HG03139 (cell line): ENCODE measurements at regions not wholly inside any gene's neighbourhood (a gene's known extent, or its start where the extent isn't known, plus 50 kb on each side); places are given as distances from the start of the nearest gene placed in this dataset.

Source experiments
- ATAC-seq: cut with Tn5 transposase; IDR thresholded peaks from one replicate; pipeline ENCODE4 v1.9.1; 2021; ENCODE audit not compliant: unreplicated experiment

DNA sequence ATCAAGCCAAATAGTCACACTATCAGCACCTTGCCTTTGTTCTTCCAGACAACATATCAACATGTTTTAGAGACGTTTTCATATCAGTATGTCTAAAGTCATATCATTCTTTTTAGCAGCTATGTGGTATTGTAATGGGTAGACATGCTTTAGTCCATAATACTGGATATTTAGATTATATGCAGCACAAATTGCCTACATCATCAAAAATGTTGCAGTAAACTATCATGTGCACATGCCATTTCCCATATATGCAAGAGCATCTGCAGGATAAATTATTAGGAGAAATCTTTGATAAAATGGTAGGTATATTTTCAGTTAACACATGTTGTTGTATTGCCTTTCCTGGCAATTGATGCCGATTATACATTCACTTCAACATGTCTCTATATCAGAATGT, 636.5 kb downstream of the XIRP2 start:
- ATAC-seq: no peak

- ATAC-seq: no peak
Observed at GRCh38 chr2:167510071-167510759, 621.9 kb downstream of the XIRP2 start.

DNA sequence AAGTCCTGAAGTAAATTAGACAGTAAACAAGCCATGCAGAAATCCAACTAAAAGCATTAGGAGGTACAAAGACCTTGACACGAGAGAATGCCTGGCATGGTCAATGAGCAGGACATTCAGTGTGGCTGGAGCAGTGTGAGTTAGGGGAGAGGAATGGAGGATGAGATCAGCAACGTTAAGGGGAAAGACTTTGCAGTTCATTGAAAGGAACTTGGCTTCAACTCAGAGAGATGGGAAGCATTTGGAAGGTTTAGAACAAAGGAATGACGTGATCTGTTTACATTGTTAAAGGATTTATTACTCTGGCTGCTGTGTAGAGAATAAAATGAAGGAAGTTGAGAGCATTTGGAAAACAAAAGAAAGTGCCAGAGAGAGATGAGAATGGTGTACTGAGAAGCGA, 621.3 kb downstream of the XIRP2 start:
- no peak for ATAC-seq

GRCh38 chr2:167508709-167509108, 620.4 kb downstream of the XIRP2 start:
- ATAC-seq: no peak

GRCh38 chr2:167506395-167506794, 618.1 kb downstream of the XIRP2 start:
- no peak for ATAC-seq

DNA sequence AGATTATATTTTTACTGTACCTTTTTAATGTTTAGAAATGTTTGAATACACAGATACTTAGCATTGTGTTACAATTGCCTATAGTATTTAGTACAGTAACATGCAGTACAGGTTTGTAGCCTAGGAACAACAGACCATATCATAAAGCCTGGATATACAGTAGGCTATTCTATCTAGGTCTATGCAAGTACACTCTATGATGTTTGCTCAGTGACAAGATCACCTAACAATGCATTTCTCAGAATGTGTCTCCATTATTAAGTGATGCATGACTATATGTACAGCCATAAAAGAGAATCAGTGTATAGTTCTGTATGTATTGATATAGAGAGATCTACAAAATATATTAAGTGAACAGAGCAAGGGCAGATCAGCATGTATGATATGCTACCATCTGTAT, 616.4 kb downstream of the XIRP2 start:
- no peak for ATAC-seq

GRCh38 chr2:167504061-167504460, 615.8 kb downstream of the XIRP2 start:
- ATAC-seq: no peak

DNA sequence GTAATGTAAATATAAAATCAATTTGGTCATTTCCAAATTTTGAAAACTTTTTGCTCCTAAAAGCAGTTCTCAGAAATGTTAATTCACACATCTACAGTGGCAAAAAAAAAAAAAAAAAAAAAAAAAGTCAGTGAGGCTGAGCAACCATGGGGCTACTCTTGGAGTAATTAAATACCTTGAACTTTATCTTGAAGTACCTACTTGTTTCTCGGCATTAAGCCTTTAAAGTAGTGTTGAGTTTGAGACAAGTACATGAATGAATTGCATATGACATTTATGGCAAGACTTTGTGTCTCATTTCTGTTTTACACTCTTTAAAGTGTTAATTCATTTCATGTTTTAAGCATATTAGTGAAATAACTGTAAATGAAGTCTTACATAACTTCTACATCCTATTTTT, 613.3 kb downstream of the XIRP2 start:
- ATAC-seq: no peak

GRCh38 chr2:167493862-167494261, 605.6 kb downstream of the XIRP2 start:
- ATAC-seq: no peak

GRCh38 chr2:167492486-167492885, 604.2 kb downstream of the XIRP2 start:
- no peak for ATAC-seq

DNA sequence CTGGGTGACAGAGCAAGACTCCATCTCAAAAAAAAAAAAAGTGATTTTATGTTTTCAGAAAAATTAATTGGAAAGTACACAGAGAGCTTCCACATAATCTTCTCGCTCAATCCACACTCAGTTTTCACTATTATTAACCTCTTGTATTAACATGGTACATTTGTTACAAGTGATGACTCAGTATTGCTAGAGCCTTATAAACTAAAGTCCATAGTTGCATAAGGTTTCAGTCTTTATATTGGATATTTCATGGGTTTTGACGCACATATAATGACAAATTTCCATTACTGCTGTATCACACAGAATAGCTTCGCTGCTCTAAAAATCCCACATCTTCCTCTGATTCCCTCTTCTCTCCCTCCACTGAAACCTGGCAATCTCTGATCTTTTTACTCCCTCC, 603.5 kb downstream of the XIRP2 start:
- no peak for ATAC-seq

GRCh38 chr2:167490455-167490854, 602.2 kb downstream of the XIRP2 start:
- no peak for ATAC-seq

- no peak for ATAC-seq
Observed at GRCh38 chr2:167489325-167489724, 601.0 kb downstream of the XIRP2 start.

DNA sequence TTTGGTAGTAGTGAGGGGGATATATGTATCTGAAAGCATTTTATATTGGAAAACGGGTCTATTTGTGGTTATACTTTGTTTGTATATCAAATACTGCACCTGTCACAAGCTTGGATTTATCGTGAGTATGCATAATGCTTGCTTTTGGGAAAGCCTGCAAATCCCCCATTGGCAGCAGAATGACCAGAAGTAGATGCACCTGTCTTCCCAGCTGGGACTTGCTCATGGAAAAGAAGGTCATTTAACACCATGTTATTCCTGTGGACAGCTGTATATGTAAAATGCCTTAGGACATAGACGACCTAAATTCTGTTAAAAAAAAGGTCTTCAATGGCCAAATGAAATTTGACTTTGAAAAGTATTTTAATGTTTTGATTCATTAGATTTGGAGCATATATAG, 599.4 kb downstream of the XIRP2 start:
- ATAC-seq: no peak

- ATAC-seq: no peak
Observed at GRCh38 chr2:167484875-167485274, 596.6 kb downstream of the XIRP2 start.

GRCh38 chr2:167480986-167481309, 592.7 kb downstream of the XIRP2 start:
- ATAC-seq: no peak

DNA sequence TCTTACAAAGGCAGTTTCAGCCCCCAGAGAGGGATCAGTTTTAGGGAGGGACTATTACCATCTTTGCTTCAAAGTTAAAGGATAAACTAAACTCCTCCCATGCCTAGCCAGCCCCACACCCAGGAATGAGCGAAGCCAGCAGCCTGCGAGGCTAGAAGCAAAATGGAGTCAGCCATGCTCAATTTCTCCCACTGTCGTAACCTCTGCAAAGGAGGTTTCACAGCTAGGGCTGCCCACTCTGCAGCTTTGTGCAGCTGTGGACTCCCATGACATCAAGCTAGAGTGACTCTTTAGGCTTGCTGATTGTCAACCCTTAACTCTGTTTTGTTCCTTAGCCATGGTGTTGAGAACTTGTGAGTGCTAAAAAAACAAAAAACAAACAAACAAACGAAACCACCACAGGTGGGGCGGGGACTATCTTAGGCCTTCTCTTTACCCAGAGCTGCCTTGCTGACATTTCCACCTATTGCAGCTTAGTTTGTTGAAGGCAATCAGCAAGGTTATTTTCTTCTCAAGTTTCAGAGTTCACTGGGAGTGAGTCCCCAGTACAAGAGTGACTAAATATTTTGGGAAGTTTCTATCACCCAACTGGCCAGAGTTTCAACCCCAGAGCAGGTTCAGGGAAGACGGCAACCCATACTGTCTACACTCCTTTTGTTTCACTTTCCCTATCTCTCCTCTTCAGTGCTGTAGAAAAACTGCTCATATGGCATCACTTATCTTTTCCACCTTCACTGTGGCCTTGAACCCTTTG, 592.1 kb downstream of the XIRP2 start:
- ATAC-seq: no peak

- no peak for ATAC-seq
Observed at GRCh38 chr2:167478196-167478595, 589.9 kb downstream of the XIRP2 start.

GRCh38 chr2:167475791-167476190, 587.5 kb downstream of the XIRP2 start:
- no peak for ATAC-seq

DNA sequence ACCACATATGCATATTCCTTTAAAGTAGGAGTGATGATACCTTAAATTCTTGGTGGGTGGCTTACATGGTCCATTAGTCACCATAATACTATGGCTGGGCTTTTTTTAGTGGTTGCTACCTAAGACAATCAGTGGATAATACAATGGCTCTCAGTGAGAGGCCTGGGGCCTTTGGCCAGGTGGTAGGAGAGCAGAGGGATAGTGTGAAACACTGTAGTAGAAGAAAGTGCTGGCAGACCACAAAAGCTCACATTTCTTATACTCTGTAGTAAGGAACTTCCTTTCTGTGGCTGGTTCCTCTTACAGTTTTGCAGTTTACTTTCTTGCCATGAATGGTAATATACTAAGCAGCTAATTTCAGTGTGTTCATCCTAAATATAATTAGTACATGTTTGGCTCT, 583.5 kb downstream of the XIRP2 start:
- ATAC-seq: no peak

DNA sequence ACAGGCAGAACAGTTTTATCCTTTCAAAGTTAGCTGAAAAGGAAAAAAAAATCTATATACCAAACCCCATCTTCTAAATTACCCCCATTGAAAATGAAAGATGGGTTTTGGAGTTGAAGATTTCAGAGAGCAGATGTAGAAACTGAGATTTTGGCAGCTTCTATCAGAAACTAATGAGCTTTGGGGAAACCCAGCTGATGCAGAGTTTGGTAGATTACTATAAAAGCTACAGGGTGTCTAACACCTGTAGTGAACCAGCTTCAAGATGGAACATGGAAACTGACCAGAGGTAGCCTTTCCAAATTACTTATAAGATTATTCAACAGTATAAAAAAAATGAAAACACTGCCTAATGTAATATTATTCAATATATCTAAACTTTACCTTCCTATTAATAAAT, 583.1 kb downstream of the XIRP2 start:
- ATAC-seq: no peak

DNA sequence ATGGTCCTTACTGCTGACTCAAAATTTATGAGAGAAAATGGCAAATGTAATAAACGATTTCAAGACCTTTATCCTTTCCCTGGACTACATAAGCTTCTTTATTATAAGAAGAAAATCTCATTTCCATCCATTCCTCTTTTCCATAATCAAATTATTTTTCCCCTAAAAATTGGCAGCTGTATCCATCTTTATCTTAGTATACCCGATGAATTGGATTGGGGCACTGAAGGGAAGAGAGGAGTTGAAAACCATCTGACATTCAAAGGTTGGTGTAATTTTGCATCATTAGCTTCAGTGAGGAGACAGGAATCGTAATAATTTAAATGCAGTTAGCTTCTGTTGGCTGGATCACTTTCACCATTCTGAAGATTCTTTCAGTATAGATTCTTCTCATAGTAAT, 574.1 kb downstream of the XIRP2 start:
- ATAC-seq: no peak

DNA sequence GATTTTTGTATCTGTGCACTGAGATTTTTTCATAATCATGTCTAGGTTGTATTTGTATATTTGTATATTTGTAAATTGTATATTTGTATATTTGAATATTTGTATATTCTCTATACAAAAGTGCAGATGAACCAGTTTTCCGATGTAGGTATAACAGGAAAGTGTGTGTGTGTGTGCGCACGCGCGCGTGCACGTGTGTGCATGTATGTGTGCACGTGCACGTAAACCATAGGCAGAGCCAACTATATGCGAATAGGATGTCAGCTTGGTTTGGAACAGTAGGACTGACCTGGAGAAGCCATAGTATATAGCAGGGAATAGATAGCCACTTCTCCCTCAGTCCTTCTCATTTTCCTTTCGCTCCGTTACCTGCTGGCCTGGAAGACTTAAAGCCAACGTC, 565.8 kb downstream of the XIRP2 start:
- ATAC-seq: no peak
